ENCODE measurements at regions not wholly inside any gene's neighbourhood (a gene's known extent, or its start where the extent isn't known, plus 50 kb on each side); places are given as distances from the start of the nearest gene placed in this dataset.

GRCh38 chr3:150311156-150311555 lies 96.9 kb upstream of the TSC22D2 start (continued):
- no peak for TF ChIP-seq CTCF (IDR thresholded peaks at IDR 0.05; ENCODE audit: control extremely low read depth in 1 of 3, insufficient read depth in 1 of 3, low read depth in 1 of 3, low read length in 3 of 3)
- TF ChIP-seq SAP30 (IDR thresholded peaks at IDR 0.05; ENCODE audit: insufficient read depth, insufficient replicate concordance, low read length) = no peak
- no peak for TF ChIP-seq BRCA1 (IDR thresholded peaks at IDR 0.05; ENCODE audit: low read depth, low read length)
